Medulla oblongata (tissue), 1 donor: ENCODE measurements at regions not wholly inside any gene's neighbourhood (a gene's known extent, or its start where the extent isn't known, plus 50 kb on each side); places are given as distances from the start of the nearest gene placed in this dataset.

Source experiments
- DNase-seq: peaks from one replicate; pipeline ENCODE4 v3.0.0-alpha.2; 2015; ENCODE audit errors: extremely low spot score

- DNase-seq: no peak
Measured at GRCh38 chr6:125658136-125658535, 91.3 kb upstream of the HEY2 start.

- DNase-seq: no peak
Measured at GRCh38 chr6:125658759-125659431, 90.5 kb upstream of the HEY2 start.

GRCh38 chr6:125659887-125660286, 89.5 kb upstream of the HEY2 start:
- no peak for DNase-seq

GRCh38 chr6:125662296-125662695, 87.1 kb upstream of the HEY2 start:
- no peak for DNase-seq

GRCh38 chr6:125665295-125665814, 84.1 kb upstream of the HEY2 start:
- no peak for DNase-seq

- DNase-seq: no peak
Measured at GRCh38 chr6:125667326-125667725, 82.1 kb upstream of the HEY2 start.

GRCh38 chr6:125668071-125668470, 81.4 kb upstream of the HEY2 start:
- peak; percentile 66 for DNase-seq

- DNase-seq: peak; percentile 36
Measured at GRCh38 chr6:125670568-125670967, 78.9 kb upstream of the HEY2 start.

GRCh38 chr6:125671323-125671722, 78.1 kb upstream of the HEY2 start:
- no peak for DNase-seq

- no peak for DNase-seq
Measured at GRCh38 chr6:125674230-125674629, 75.2 kb upstream of the HEY2 start.

- DNase-seq: peak; percentile 47
Measured at GRCh38 chr6:125678601-125679000, 70.8 kb upstream of the HEY2 start.

- DNase-seq: no peak
Measured at GRCh38 chr6:125679128-125679527, 70.3 kb upstream of the HEY2 start.

GRCh38 chr6:125679651-125680050, 69.8 kb upstream of the HEY2 start:
- no peak for DNase-seq

- DNase-seq: no peak
Measured at GRCh38 chr6:125682939-125683338, 66.5 kb upstream of the HEY2 start.

GRCh38 chr6:125688138-125688537, 61.3 kb upstream of the HEY2 start:
- DNase-seq: no peak

- no peak for DNase-seq
Measured at GRCh38 chr6:125693480-125693879, 56.0 kb upstream of the HEY2 start.

GRCh38 chr6:125699591-125699990, 49.8 kb upstream of the HEY2 start:
- DNase-seq: no peak
